ENCODE measurements at regions not wholly inside any gene's neighbourhood (a gene's known extent, or its start where the extent isn't known, plus 50 kb on each side); places are given as distances from the start of the nearest gene placed in this dataset.
A peak's percentile ranks its signal among the peaks of the same experiment; 100 is the strongest.

GRCh38 chr22:23521441-23522113 lies 58.5 kb downstream of the IGLL1 start (continued):
- TF ChIP-seq ZNF44 (CRISPR knock-in tag; IDR thresholded peaks at IDR 0.05) (no peak), E2F2 (CRISPR knock-in tag; IDR thresholded peaks at IDR 0.05; ENCODE audit: borderline replicate concordance) (0 out of 2 replicates have a peak, but pooled peaks have one; percentile 59), NFE2L1 (CRISPR knock-in tag; IDR thresholded peaks at IDR 0.05; ENCODE audit: borderline replicate concordance) (no peak), ZNF513 (CRISPR knock-in tag; conservative IDR thresholded peaks at IDR 0.05) (no peak), FLYWCH1 (CRISPR knock-in tag; IDR thresholded peaks at IDR 0.05) (no peak), TEF (CRISPR knock-in tag; IDR thresholded peaks at IDR 0.05) (no peak), REPIN1 (CRISPR knock-in tag; IDR thresholded peaks at IDR 0.05; ENCODE audit: borderline replicate concordance, low read depth) (no peak; the same call in 1 of the 2 replicates), ZNF333 (CRISPR knock-in tag; IDR thresholded peaks at IDR 0.05; ENCODE audit: borderline replicate concordance) (no peak), ZNF362 (CRISPR knock-in tag; IDR thresholded peaks at IDR 0.05; ENCODE audit: borderline replicate concordance) (no peak; the same call in 1 of the 2 replicates), MXI1 (IDR thresholded peaks at IDR 0.05; ENCODE audit: borderline replicate concordance, low read depth, low read length) (peak; percentile 97), PRMT3 (CRISPR knock-in tag; IDR thresholded peaks at IDR 0.05; ENCODE audit: borderline replicate concordance, low read depth) (no peak), ZNF503 (CRISPR knock-in tag; IDR thresholded peaks at IDR 0.05) (peak; percentile 78; the same call in 1 of the 2 replicates), SIN3B (IDR thresholded peaks at IDR 0.05; ENCODE audit: low read length) (no peak), PITX1 (CRISPR knock-in tag; IDR thresholded peaks at IDR 0.05) (peak; percentile 85; the same call in 1 of the 2 replicates), NR2F2 (IDR thresholded peaks at IDR 0.05; ENCODE audit: borderline replicate concordance, low read depth) (peak; percentile 72; the same call in 1 of the 2 replicates), DDIT3 (CRISPR knock-in tag; IDR thresholded peaks at IDR 0.05) (no peak), KLF6 (CRISPR knock-in tag; IDR thresholded peaks at IDR 0.05) (no peak), POGK (CRISPR knock-in tag; conservative IDR thresholded peaks at IDR 0.05) (peak; percentile 88), YEATS2 (CRISPR knock-in tag; IDR thresholded peaks at IDR 0.05; ENCODE audit: borderline replicate concordance) (peak; percentile 55; the same call in 1 of the 2 replicates), ZNF75D (CRISPR knock-in tag; IDR thresholded peaks at IDR 0.05; ENCODE audit: borderline replicate concordance) (no peak)
